DMS 273 (cell line): ENCODE measurements at regions not wholly inside any gene's neighbourhood (a gene's known extent, or its start where the extent isn't known, plus 50 kb on each side); places are given as distances from the start of the nearest gene placed in this dataset.
"Not testable (repeated sequence)": the region's sequence is repeated elsewhere in the genome, so short reads cannot be mapped to it uniquely, and the experiment has no call there.

ENCODE experiments used
- DNase-seq: peaks from one replicate; lab custom pipeline; 2025; ENCODE audit not compliant: unreplicated experiment; lab: John Stamatoyannopoulos, UW

GRCh38 chr12:43255522-43256111, 296.4 kb downstream of the ADAMTS20 start:
- DNase-seq, result peak; percentile 68

- DNase-seq, result no peak
These were observed 299.4 kb downstream of the ADAMTS20 start for GRCh38 chr12:43252585-43252984.

- DNase-seq, result no peak
These were observed 306.1 kb downstream of the ADAMTS20 start for GRCh38 chr12:43245947-43246346.

- DNase-seq, result no peak
These were observed 310.0 kb downstream of the ADAMTS20 start for GRCh38 chr12:43241986-43242385.

GRCh38 chr12:43238281-43238680, 313.7 kb downstream of the ADAMTS20 start:
- no peak for DNase-seq

- no peak for DNase-seq
These were observed 314.6 kb downstream of the ADAMTS20 start for GRCh38 chr12:43237238-43237879.

GRCh38 chr12:43235721-43236120, 316.3 kb downstream of the ADAMTS20 start:
- no peak for DNase-seq

GRCh38 chr12:43233861-43234260, 318.1 kb downstream of the ADAMTS20 start:
- no peak for DNase-seq

GRCh38 chr12:43226151-43226550, 325.9 kb downstream of the ADAMTS20 start:
- DNase-seq, result no peak

GRCh38 chr12:43224190-43224805, 327.7 kb downstream of the ADAMTS20 start:
- DNase-seq, result not testable (repeated sequence)

- peak; percentile 25 for DNase-seq
These were observed 329.2 kb downstream of the ADAMTS20 start for GRCh38 chr12:43222796-43223195.

- DNase-seq, result peak; percentile 46
These were observed 330.8 kb downstream of the ADAMTS20 start for GRCh38 chr12:43221216-43221615.

- DNase-seq, result no peak
These were observed 335.5 kb downstream of the ADAMTS20 start for GRCh38 chr12:43216490-43216889.

- peak; percentile 89 for DNase-seq
These were observed 337.8 kb downstream of the ADAMTS20 start for GRCh38 chr12:43214166-43214565.

- no peak for DNase-seq
These were observed 338.4 kb downstream of the ADAMTS20 start for GRCh38 chr12:43213608-43214007.

GRCh38 chr12:43210485-43211192, 341.4 kb downstream of the ADAMTS20 start:
- no peak for DNase-seq

GRCh38 chr12:43208627-43209026, 343.4 kb downstream of the ADAMTS20 start:
- DNase-seq, result no peak

- no peak for DNase-seq
These were observed 343.8 kb downstream of the ADAMTS20 start for GRCh38 chr12:43208221-43208620.

GRCh38 chr12:43206396-43206795, 345.6 kb downstream of the ADAMTS20 start:
- no peak for DNase-seq

GRCh38 chr12:43198608-43199007, 353.4 kb downstream of the ADAMTS20 start:
- DNase-seq, result no peak

GRCh38 chr12:43196268-43196907, 355.6 kb downstream of the ADAMTS20 start:
- no peak for DNase-seq
